CD14-positive monocyte (primary cell): ENCODE measurements at regions not wholly inside any gene's neighbourhood (a gene's known extent, or its start where the extent isn't known, plus 50 kb on each side); places are given as distances from the start of the nearest gene placed in this dataset.

Experiments
- DNase-seq, 3 donors: peaks; one replicate each; pipeline ENCODE4 v3.0.0-alpha.2; 2011 to 2022
- H2AFZ ChIP-seq: 2 replicates; pipeline ENCODE4 v1.6.0; 2012; ENCODE audit warnings: mild to moderate bottlenecking, low read depth, low read length, inconsistent platforms; ENCODE audit not compliant: insufficient read depth, poor library complexity, severe bottlenecking
- H3K27ac ChIP-seq, 2 donors: 1 replicate in 1 of 2; 2 replicates in 1 of 2; pipeline ENCODE4 v1.5.1; 2012 to 2013; ENCODE audit warnings: low read length in 2 of 2, control low read depth in 1 of 2, inconsistent platforms in 1 of 2, low read depth in 1 of 2, mild to moderate bottlenecking in 1 of 2
- H3K27me3 ChIP-seq, 2 donors: one replicate each; pipeline versions ENCODE4 v1.6.0 to v1.6.1; 2011 to 2013; ENCODE audit warnings: low read length in 2 of 2; ENCODE audit not compliant: control insufficient read depth in 2 of 2, insufficient read depth in 2 of 2
- H3K36me3 ChIP-seq, 2 donors: replicated peaks in 1 of 2; 1 replicate in 1 of 2; 2 replicates in 1 of 2; pipeline versions ENCODE4 v1.5.1 to v1.6.1; 2012 to 2013; ENCODE audit warnings: low read length in 2 of 2, control low read depth in 1 of 2, inconsistent platforms in 1 of 2, mild to moderate bottlenecking in 1 of 2; ENCODE audit not compliant: insufficient read depth in 2 of 2, control insufficient read depth in 1 of 2
- H3K4me1 ChIP-seq, 2 donors: 1 replicate in 1 of 2; 2 replicates in 1 of 2; pipeline versions ENCODE4 v1.5.1 to v1.6.1; 2012 to 2013; ENCODE audit warnings: low read length in 2 of 2, control low read depth in 1 of 2, inconsistent platforms in 1 of 2, mild to moderate bottlenecking in 1 of 2, moderate library complexity in 1 of 2; ENCODE audit not compliant: insufficient read depth in 2 of 2, control insufficient read depth in 1 of 2
- H3K4me2 ChIP-seq: replicated peaks from 2 replicates; pipeline ENCODE3; 2012; ENCODE audit warnings: low read length, moderate library complexity, mild to moderate bottlenecking; ENCODE audit not compliant: poor library complexity, severe bottlenecking; ENCODE audit errors: extremely low read depth
- H3K4me3 ChIP-seq, 3 experiments: fragments of 200-600 bp in 1 of 3; sonication (generic) in 1 of 3; replicated peaks in 1 of 3; 1 replicate in 2 of 3; 2 replicates in 1 of 3; pipeline ENCODE4 v1.5.1; 2011 to 2013; ENCODE audit warnings: low read length in 3 of 3, mild to moderate bottlenecking in 3 of 3, control low read depth in 2 of 3, low read depth in 2 of 3, inconsistent platforms in 1 of 3, moderate library complexity in 1 of 3
- H3K79me2 ChIP-seq: 2 replicates; pipeline ENCODE4 v1.6.0; 2012; ENCODE audit warnings: mild to moderate bottlenecking, control low read depth, inconsistent platforms, low read length, moderate library complexity; ENCODE audit not compliant: insufficient read depth
- H3K9ac ChIP-seq: 2 replicates; pipeline ENCODE4 v1.6.0; 2017; ENCODE audit warnings: low read length, mild to moderate bottlenecking; ENCODE audit not compliant: insufficient read depth, poor library complexity, severe bottlenecking
- H3K9me3 ChIP-seq, 2 donors: replicated peaks in 1 of 2; 1 replicate in 1 of 2; 2 replicates in 1 of 2; pipeline versions ENCODE4 v1.5.1 to v1.6.1; 2012 to 2013; ENCODE audit warnings: low read length in 2 of 2, control low read depth in 1 of 2; ENCODE audit not compliant: control insufficient read depth in 1 of 2, insufficient read depth in 1 of 2
- H4K20me1 ChIP-seq: 2 replicates; pipeline ENCODE4 v1.6.0; 2012; ENCODE audit warnings: mild to moderate bottlenecking, low read length, control low read depth, moderate library complexity; ENCODE audit not compliant: insufficient read depth
- H3K27ac Mint-ChIP-seq, 7 donors: one replicate each; pipeline ENCODE4 v1.8.0; 2020; ENCODE audit warnings: mild to moderate bottlenecking in 7 of 7, mixed read lengths in 7 of 7, moderate library complexity in 6 of 7, inconsistent platforms in 2 of 7
- H3K27me3 Mint-ChIP-seq, 3 donors: one replicate each; pipeline ENCODE4 v1.8.0; 2021 to 2022; ENCODE audit warnings: low read depth in 3 of 3, mild to moderate bottlenecking in 3 of 3, mixed read lengths in 3 of 3, moderate library complexity in 3 of 3, inconsistent platforms in 1 of 3
- H3K36me3 Mint-ChIP-seq, 2 donors: one replicate each; pipeline ENCODE4 v1.8.0; 2020; ENCODE audit warnings: mixed read lengths in 2 of 2, inconsistent platforms in 1 of 2, mild to moderate bottlenecking in 1 of 2
- H3K4me1 Mint-ChIP-seq: one replicate; pipeline ENCODE4 v1.8.0; 2020; ENCODE audit warnings: mild to moderate bottlenecking, mixed read lengths
- H3K4me3 Mint-ChIP-seq, 2 donors: one replicate each; pipeline ENCODE4 v1.8.0; 2020; ENCODE audit warnings: mild to moderate bottlenecking in 2 of 2, mixed read lengths in 2 of 2, moderate library complexity in 1 of 2
- H3K9me3 Mint-ChIP-seq, 7 donors: one replicate each; pipeline ENCODE4 v1.8.0; 2020 to 2022; ENCODE audit warnings: mixed read lengths in 7 of 7, mild to moderate bottlenecking in 6 of 7, moderate library complexity in 6 of 7, inconsistent platforms in 2 of 7
- CTCF ChIP-seq: fragments of 200-600 bp; IDR thresholded peaks from one replicate; pipeline ENCODE4 v1.8.0; 2022; ENCODE audit warnings: antibody characterized with exemption, mild to moderate bottlenecking
- WGBS: methylation state at CpG from one replicate; pipeline ENCODE4 v1.1.5; 2013; ENCODE audit warnings: missing lambda C conversion rate; ENCODE audit not compliant: insufficient coverage; 5-methylcytosine and 5-hydroxymethylcytosine counted together
- intact Hi-C, 2 donors: fragments of 100-400 bp; cut with micrococcal nuclease; formaldehyde crosslinking; loops; one replicate each; pipeline versions ENCODE4 v1.15.0 to v1.15.1; 2023

- 87% methylated on average over 14 of the region's 16 CpGs for WGBS
Observed at GRCh38 chr19:30310602-30311263, 61.5 kb upstream of the ZNF536 start.

GRCh38 chr19:30311911-30312310 is 60.3 kb upstream of the ZNF536 start:
- no peak for DNase-seq
- Histone ChIP-seq H3K4me1 (no peaks in the 10 kb centered on the region), H4K20me1 (no peaks in the 10 kb centered on the region), H3K9ac (no peak overlapping the region), H3K27me3 (no peaks in the 10 kb centered on the region), H3K36me3 (no peaks in the 10 kb centered on the region), H3K79me2 (no peaks in the 10 kb centered on the region), H2AFZ (no peak overlapping the region), H3K4me3 (no peak overlapping the region), H3K4me2 (no peak overlapping the region), H3K27ac (no peak overlapping the region), H3K9me3 (no peaks in the 10 kb centered on the region)
- no peaks in the 10 kb centered on the region for H3K36me3 Mint-ChIP-seq
- intact Hi-C loops, result no loop called here
- no peak overlapping the region for H3K27ac Mint-ChIP-seq
- no peak for TF ChIP-seq CTCF
- peaks cover 2 to 11% (median 5%) of the 10 kb centered on the region in 7 donors for H3K9me3 Mint-ChIP-seq
- no peak overlapping the region for H3K4me3 Mint-ChIP-seq
- peaks cover 0 to 1% (median 0%) of the 10 kb centered on the region in 3 donors for H3K27me3 Mint-ChIP-seq
- 85% methylated on average over 5 of the region's 7 CpGs for WGBS
- no peaks in the 10 kb centered on the region for H3K4me1 Mint-ChIP-seq

More at GRCh38 chr19:30310602-30311263, 61.5 kb upstream of the ZNF536 start:
- H2AFZ ChIP-seq, result no peak overlapping the region
- no peak overlapping the region for H3K9ac ChIP-seq
- no peak for TF ChIP-seq CTCF
- Mint-ChIP-seq H3K4me1 (no peaks in the 10 kb centered on the region), H3K27me3 (peaks cover 0 to 1% (median 0%) of the 10 kb centered on the region in 3 donors), H3K9me3 (peaks cover 0 to 6% (median 4%) of the 10 kb centered on the region in 7 donors), H3K27ac (peak overlapping the region in 2 of 7 donors; percentile 9 to 17), H3K4me3 (no peak overlapping the region), H3K36me3 (no peaks in the 10 kb centered on the region)
- no peak for DNase-seq
- H3K4me3 ChIP-seq, result no peak overlapping the region
- intact Hi-C loops, result no loop called here
- no peaks in the 10 kb centered on the region for H3K79me2 ChIP-seq
- no peaks in the 10 kb centered on the region for H3K27me3 ChIP-seq
- H3K4me2 ChIP-seq, result no peak overlapping the region
- H3K9me3 ChIP-seq, result no peaks in the 10 kb centered on the region
- no peaks in the 10 kb centered on the region for H4K20me1 ChIP-seq
- no peaks in the 10 kb centered on the region for H3K36me3 ChIP-seq
- H3K4me1 ChIP-seq, result no peaks in the 10 kb centered on the region
- no peak overlapping the region for H3K27ac ChIP-seq
